K562 (cell line): ENCODE measurements at regions not wholly inside any gene's neighbourhood (a gene's known extent, or its start where the extent isn't known, plus 50 kb on each side); places are given as distances from the start of the nearest gene placed in this dataset.

ENCODE experiments used
- ATAC-seq: fragments of 200-7000 bp; cut with Tn5 transposase; 3 replicates; pipeline ENCODE4 v1.9.1; 2020; ENCODE audit warnings: moderate library complexity
- BruUV-seq: library from RNA; stranded (reverse); fragments of 400-500 nt; replicated peaks from 2 replicates; lab custom pipeline; 2021; lab: Mats Ljungman, UMichigan
- CTCF ChIA-PET: fragments of 300-600 bp; formaldehyde crosslinking; extraction: SDS; loops from one replicate; lab custom pipeline; 2021; ENCODE audit warnings: low intra/inter-chr PET ratio; lab: Yijun Ruan, JAX
- POLR2A ChIA-PET: fragments of 300-600, 350-650 bp; sonication (Branson Sonifier 250); formaldehyde crosslinking; extraction: SDS; loops from one replicate; lab custom pipeline; 2021; ENCODE audit warnings: antibody characterized with exemption, inconsistent platforms; lab: Yijun Ruan, JAX
- DNase-seq, 4 experiments: peaks; one replicate each; pipeline versions ENCODE4 v3.0.0 to v3.0.0-alpha.2; 2011 to 2018; ENCODE audit warnings: low spot score in 3 of 4, mixed read lengths in 3 of 4; ENCODE audit errors: extremely low read depth in 1 of 4
- FAIRE-seq: peaks from 2 replicates; lab custom pipeline; 2011; peaks lifted over from hg19 to GRCh38; lab: Jason Lieb, UNC
- H2AFZ ChIP-seq: 2 replicates; pipeline ENCODE4 v1.6.0; 2011; ENCODE audit warnings: low read depth, low read length, control low read depth, inconsistent platforms
- H3K27ac ChIP-seq: fragments of 200-600 bp; 3 replicates; pipeline ENCODE4 v1.8.0; 2011; ENCODE audit warnings: low read depth, mild to moderate bottlenecking, control low read depth, inconsistent platforms, low read length, moderate library complexity, mixed read lengths; ENCODE audit errors: extremely low read depth
- H3K27me3 ChIP-seq, 2 experiments: fragments of 300-600 bp in 1 of 2; 2 replicates in 1 of 2; 3 replicates in 1 of 2; pipeline versions ENCODE4 v1.6.0 to v1.8.0; 2011; ENCODE audit warnings: inconsistent platforms in 2 of 2, low read length in 2 of 2, mild to moderate bottlenecking in 1 of 2, mixed read lengths in 1 of 2, moderate library complexity in 1 of 2; ENCODE audit not compliant: control insufficient read depth in 2 of 2, insufficient read depth in 2 of 2
- H3K36me3 ChIP-seq: fragments of 300-600 bp; 3 replicates; pipeline ENCODE4 v1.8.0; 2011; ENCODE audit warnings: mild to moderate bottlenecking, low read length, inconsistent platforms; ENCODE audit not compliant: control insufficient read depth, insufficient read depth
- H3K4me1 ChIP-seq, 2 experiments: fragments of 200-600 bp in 1 of 2; replicated peaks in 1 of 2; 2 replicates in 1 of 2; 3 replicates in 1 of 2; pipeline versions ENCODE4 v1.5.1 to v1.8.0; 2011; ENCODE audit warnings: inconsistent platforms in 2 of 2, low read length in 2 of 2, mild to moderate bottlenecking in 1 of 2, mixed read lengths in 1 of 2, moderate library complexity in 1 of 2; ENCODE audit not compliant: control insufficient read depth in 2 of 2, insufficient read depth in 2 of 2
- H3K4me2 ChIP-seq: 2 replicates; pipeline ENCODE4 v1.6.1; 2011; ENCODE audit warnings: low read length, control low read depth, inconsistent platforms, mixed read lengths; ENCODE audit not compliant: insufficient read depth
- H3K4me3 ChIP-seq: fragments of 200-600 bp; sonication (generic), shearing (Covaris generic); 2 replicates; pipeline ENCODE4 v1.5.1; 2016; ENCODE audit warnings: control low read depth, inconsistent platforms
- H3K79me2 ChIP-seq: fragments of 200-600 bp; 3 replicates; pipeline ENCODE4 v1.8.0; 2011; ENCODE audit warnings: low read length, inconsistent platforms; ENCODE audit not compliant: control insufficient read depth, insufficient read depth
- H3K9ac ChIP-seq, 2 experiments: 2 replicates each; pipeline versions ENCODE4 v1.6.0 to v1.6.1; 2011; ENCODE audit warnings: low read depth in 2 of 2, low read length in 2 of 2, control low read depth in 1 of 2, inconsistent platforms in 1 of 2, mild to moderate bottlenecking in 1 of 2, mixed read lengths in 1 of 2; ENCODE audit not compliant: insufficient read depth in 1 of 2
- H3K9me1 ChIP-seq: one replicate; pipeline ENCODE4 v1.6.0; 2011; ENCODE audit warnings: inconsistent platforms, mild to moderate bottlenecking, low read length, moderate library complexity; ENCODE audit not compliant: control insufficient read depth, insufficient read depth
- H3K9me3 ChIP-seq: replicated peaks from 2 replicates; pipeline ENCODE4 v1.5.1; 2011; ENCODE audit warnings: low read depth, low read length, inconsistent platforms; ENCODE audit not compliant: control insufficient read depth, insufficient read depth
- H4K20me1 ChIP-seq: replicated peaks from 2 replicates; pipeline ENCODE4 v1.6.1; 2011; ENCODE audit warnings: low read length, inconsistent platforms, mixed read lengths; ENCODE audit not compliant: control insufficient read depth, insufficient read depth
- BDP1 ChIP-seq: IDR thresholded peaks from 3 replicates; pipeline ENCODE4 v1.6.1; 2011; ENCODE audit not compliant: insufficient read length, insufficient read depth
- FOXP1 ChIP-seq: sonication (generic); formaldehyde crosslinking; IDR thresholded peaks from 2 replicates; pipeline ENCODE4 v1.8.0; 2022; ENCODE audit warnings: mild to moderate bottlenecking, missing genetic modification reagents
- HDGF ChIP-seq: fragments of 450-650 bp; IDR thresholded peaks from 2 replicates; pipeline ENCODE4 v1.6.1; 2016
- MYBL2 ChIP-seq, 2 experiments: fragments of 450-650 bp in 1 of 2; sonication (generic) in 1 of 2; formaldehyde crosslinking in 1 of 2; IDR thresholded peaks; 2 replicates each; pipeline versions ENCODE4 v1.6.1 to v1.8.1; 2017 to 2022; ENCODE audit warnings: borderline replicate concordance in 1 of 2, inconsistent platforms in 1 of 2, low read depth in 1 of 2, mild to moderate bottlenecking in 1 of 2, missing genetic modification reagents in 1 of 2, moderate library complexity in 1 of 2
- PRPF4 ChIP-seq: fragments of 200-400 bp; formaldehyde crosslinking; IDR thresholded peaks from one replicate; pipeline ENCODE4 v1.6.1; 2017; ENCODE audit warnings: low read length, low read depth, mild to moderate bottlenecking; ENCODE audit not compliant: insufficient read depth, poor library complexity, severe bottlenecking
- TCFL5 ChIP-seq: fragments of 250-450 bp; sonication (Bioruptor Pico); conservative IDR thresholded peaks from 2 replicates; pipeline ENCODE4 v1.6.1; 2021; ENCODE audit warnings: mild to moderate bottlenecking, moderate library complexity, matching md5 sums
- ZNF212 ChIP-seq: fragments of 450-650 bp; formaldehyde crosslinking; IDR thresholded peaks from 2 replicates; pipeline ENCODE4 v1.4.0; 2020; ENCODE audit warnings: mild to moderate bottlenecking
- ZNF507 ChIP-seq: conservative IDR thresholded peaks from 2 replicates; pipeline ENCODE4 v1.6.1; 2017; ENCODE audit warnings: missing genetic modification characterization, missing compliant biosample characterization
- ZNF57 ChIP-seq: fragments of 450-650 bp; formaldehyde crosslinking; IDR thresholded peaks from 2 replicates; pipeline ENCODE4 v1.4.0; 2020; ENCODE audit warnings: mild to moderate bottlenecking, moderate library complexity
- ZNF77 ChIP-seq: fragments of 250-450 bp; sonication (Bioruptor Pico); IDR thresholded peaks from 2 replicates; pipeline ENCODE4 v1.5.0; 2020
- WGBS: fragments of 100-300 bp; shearing (Covaris generic); methylation state at CpG from one replicate; pipeline ENCODE4 v1.1.6; 2016; ENCODE audit warnings: low coverage, mixed read lengths; ENCODE audit not compliant: insufficient coverage; ENCODE audit errors: missing lambda C conversion rate; 5-methylcytosine and 5-hydroxymethylcytosine counted together
- in situ Hi-C: fragments of 300-500 bp; cut with MboI; formaldehyde crosslinking; loops from 4 replicates; pipeline ENCODE4 v1.15.0; 2018; ENCODE audit warnings: inconsistent platforms, mixed read lengths
- intact Hi-C: fragments of 100-400 bp; cut with micrococcal nuclease; formaldehyde crosslinking; loops from 2 replicates; pipeline ENCODE4 v1.14.2; 2022
- TF ChIP-seq, protein P1 (sequence below), 2 experiments: IDR thresholded peaks; 2 replicates each; pipeline ENCODE4 v1.6.1; 2012; ENCODE audit warnings: improper control_type of control experiment in 2 of 2, low read depth in 2 of 2, low read length in 2 of 2, borderline replicate concordance in 1 of 2
- TF ChIP-seq, protein P2 (sequence below), 2 experiments: fragments of 450-650 bp in 1 of 2; IDR thresholded peaks; 2 replicates each; pipeline ENCODE4 v1.6.1; 2011 to 2017; ENCODE audit warnings: low read depth in 2 of 2, antibody characterized with exemption in 1 of 2, borderline replicate concordance in 1 of 2, low read length in 1 of 2, mild to moderate bottlenecking in 1 of 2, mixed read lengths in 1 of 2; ENCODE audit not compliant: control insufficient read depth in 1 of 2
- TF ChIP-seq, protein P3 (sequence below), 3 experiments: IDR thresholded peaks in 2 of 3; conservative IDR thresholded peaks in 1 of 3; 2 replicates each; pipeline ENCODE4 v1.5.1; 2011 to 2012; ENCODE audit warnings: low read length in 3 of 3, mild to moderate bottlenecking in 3 of 3, control low read depth in 2 of 3, improper control_type of control experiment in 1 of 3, inconsistent platforms in 1 of 3, low read depth in 1 of 3, mixed read lengths in 1 of 3, moderate library complexity in 1 of 3; ENCODE audit not compliant: insufficient read depth in 2 of 3
- TF ChIP-seq, protein P4 (sequence below): sonication (generic); formaldehyde crosslinking; IDR thresholded peaks from 2 replicates; pipeline ENCODE4 v1.8.0; 2022; ENCODE audit warnings: mild to moderate bottlenecking, low read depth, missing genetic modification reagents

DNA sequence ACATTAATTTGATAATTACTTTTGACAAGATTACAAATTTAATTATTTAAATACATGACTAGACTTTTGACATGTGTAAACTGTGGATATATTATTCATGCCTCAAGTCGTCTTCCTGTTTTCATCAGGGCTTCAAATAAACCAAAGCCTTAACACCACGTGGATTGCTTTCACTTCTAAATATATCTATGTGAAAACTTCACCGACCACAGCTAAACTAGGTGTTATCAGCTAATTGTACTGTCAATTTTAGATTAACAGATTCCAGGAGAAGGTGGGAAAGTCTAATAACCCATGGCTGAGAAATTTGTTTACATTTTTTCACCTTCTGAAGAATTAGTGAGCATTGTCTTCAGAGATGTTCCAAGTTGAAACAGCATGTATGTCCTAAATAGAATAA lies 494.7 kb upstream of the FAM98A start:
- Histone ChIP-seq H3K9ac (no peak overlapping the region), H3K4me3 (no peak overlapping the region), H3K36me3 (no peaks in the 10 kb centered on the region), H3K27me3 (no peaks in the 10 kb centered on the region), H4K20me1 (no peaks in the 10 kb centered on the region), H3K4me2 (no peak overlapping the region), H3K9me3 (no peaks in the 10 kb centered on the region), H3K9me1 (no peaks in the 10 kb centered on the region), H3K27ac (no peak overlapping the region), H3K79me2 (no peaks in the 10 kb centered on the region), H2AFZ (no peak overlapping the region), H3K4me1 (no peaks in the 10 kb centered on the region)
- no TSS peak for BruUV-seq
- ATAC-seq (no peak), DNase-seq (no peak), FAIRE-seq (no peak)
- CTCF ChIA-PET: no interaction called here
- intact Hi-C loops (loop anchor here (10.0 kb wide), 1 partner anchor 1321 kb away; no protein-coding TSS in a partner anchor), in situ Hi-C loops (no loop called here)
- 2% methylated on average over 3 of the region's 3 CpGs for WGBS
- POLR2A ChIA-PET: no interaction called here
- TF ChIP-seq BDP1 (no peak), MYBL2 (IDR thresholded peaks at IDR 0.05; ENCODE audit: low read depth) (no peak), MYBL2 (CRISPR knock-in tag; IDR thresholded peaks at IDR 0.05; ENCODE audit: borderline replicate concordance) (no peak), PRPF4 (no peak), FOXP1 (CRISPR knock-in tag) (no peak), TCFL5 (CRISPR knock-in tag) (no peak), ZNF507 (tag) (no peak), HDGF (no peak), ZNF212 (CRISPR knock-in tag) (no peak), ZNF57 (CRISPR knock-in tag) (no peak), ZNF77 (no peak)
- TF ChIP-seq, protein P1, sequence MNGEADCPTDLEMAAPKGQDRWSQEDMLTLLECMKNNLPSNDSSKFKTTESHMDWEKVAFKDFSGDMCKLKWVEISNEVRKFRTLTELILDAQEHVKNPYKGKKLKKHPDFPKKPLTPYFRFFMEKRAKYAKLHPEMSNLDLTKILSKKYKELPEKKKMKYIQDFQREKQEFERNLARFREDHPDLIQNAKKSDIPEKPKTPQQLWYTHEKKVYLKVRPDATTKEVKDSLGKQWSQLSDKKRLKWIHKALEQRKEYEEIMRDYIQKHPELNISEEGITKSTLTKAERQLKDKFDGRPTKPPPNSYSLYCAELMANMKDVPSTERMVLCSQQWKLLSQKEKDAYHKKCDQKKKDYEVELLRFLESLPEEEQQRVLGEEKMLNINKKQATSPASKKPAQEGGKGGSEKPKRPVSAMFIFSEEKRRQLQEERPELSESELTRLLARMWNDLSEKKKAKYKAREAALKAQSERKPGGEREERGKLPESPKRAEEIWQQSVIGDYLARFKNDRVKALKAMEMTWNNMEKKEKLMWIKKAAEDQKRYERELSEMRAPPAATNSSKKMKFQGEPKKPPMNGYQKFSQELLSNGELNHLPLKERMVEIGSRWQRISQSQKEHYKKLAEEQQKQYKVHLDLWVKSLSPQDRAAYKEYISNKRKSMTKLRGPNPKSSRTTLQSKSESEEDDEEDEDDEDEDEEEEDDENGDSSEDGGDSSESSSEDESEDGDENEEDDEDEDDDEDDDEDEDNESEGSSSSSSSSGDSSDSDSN (IDR thresholded peaks at IDR 0.05; ENCODE audit: borderline replicate concordance in 1 of 2, low read depth in 2 of 2, low read length in 2 of 2): no peak
- TF ChIP-seq, protein P2, sequence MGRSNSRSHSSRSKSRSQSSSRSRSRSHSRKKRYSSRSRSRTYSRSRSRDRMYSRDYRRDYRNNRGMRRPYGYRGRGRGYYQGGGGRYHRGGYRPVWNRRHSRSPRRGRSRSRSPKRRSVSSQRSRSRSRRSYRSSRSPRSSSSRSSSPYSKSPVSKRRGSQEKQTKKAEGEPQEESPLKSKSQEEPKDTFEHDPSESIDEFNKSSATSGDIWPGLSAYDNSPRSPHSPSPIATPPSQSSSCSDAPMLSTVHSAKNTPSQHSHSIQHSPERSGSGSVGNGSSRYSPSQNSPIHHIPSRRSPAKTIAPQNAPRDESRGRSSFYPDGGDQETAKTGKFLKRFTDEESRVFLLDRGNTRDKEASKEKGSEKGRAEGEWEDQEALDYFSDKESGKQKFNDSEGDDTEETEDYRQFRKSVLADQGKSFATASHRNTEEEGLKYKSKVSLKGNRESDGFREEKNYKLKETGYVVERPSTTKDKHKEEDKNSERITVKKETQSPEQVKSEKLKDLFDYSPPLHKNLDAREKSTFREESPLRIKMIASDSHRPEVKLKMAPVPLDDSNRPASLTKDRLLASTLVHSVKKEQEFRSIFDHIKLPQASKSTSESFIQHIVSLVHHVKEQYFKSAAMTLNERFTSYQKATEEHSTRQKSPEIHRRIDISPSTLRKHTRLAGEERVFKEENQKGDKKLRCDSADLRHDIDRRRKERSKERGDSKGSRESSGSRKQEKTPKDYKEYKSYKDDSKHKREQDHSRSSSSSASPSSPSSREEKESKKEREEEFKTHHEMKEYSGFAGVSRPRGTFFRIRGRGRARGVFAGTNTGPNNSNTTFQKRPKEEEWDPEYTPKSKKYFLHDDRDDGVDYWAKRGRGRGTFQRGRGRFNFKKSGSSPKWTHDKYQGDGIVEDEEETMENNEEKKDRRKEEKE (IDR thresholded peaks at IDR 0.05; ENCODE audit: borderline replicate concordance in 1 of 2, control insufficient read depth in 1 of 2, low read depth in 2 of 2, low read length in 1 of 2): no peak
- TF ChIP-seq, protein P3, sequence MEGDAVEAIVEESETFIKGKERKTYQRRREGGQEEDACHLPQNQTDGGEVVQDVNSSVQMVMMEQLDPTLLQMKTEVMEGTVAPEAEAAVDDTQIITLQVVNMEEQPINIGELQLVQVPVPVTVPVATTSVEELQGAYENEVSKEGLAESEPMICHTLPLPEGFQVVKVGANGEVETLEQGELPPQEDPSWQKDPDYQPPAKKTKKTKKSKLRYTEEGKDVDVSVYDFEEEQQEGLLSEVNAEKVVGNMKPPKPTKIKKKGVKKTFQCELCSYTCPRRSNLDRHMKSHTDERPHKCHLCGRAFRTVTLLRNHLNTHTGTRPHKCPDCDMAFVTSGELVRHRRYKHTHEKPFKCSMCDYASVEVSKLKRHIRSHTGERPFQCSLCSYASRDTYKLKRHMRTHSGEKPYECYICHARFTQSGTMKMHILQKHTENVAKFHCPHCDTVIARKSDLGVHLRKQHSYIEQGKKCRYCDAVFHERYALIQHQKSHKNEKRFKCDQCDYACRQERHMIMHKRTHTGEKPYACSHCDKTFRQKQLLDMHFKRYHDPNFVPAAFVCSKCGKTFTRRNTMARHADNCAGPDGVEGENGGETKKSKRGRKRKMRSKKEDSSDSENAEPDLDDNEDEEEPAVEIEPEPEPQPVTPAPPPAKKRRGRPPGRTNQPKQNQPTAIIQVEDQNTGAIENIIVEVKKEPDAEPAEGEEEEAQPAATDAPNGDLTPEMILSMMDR (IDR thresholded peaks at IDR 0.05 in 2 of 3, conservative IDR thresholded peaks at IDR 0.05 in 1 of 3; ENCODE audit: insufficient read depth in 2 of 3, low read depth in 1 of 3, low read length in 3 of 3): no peak
- TF ChIP-seq, protein P4, sequence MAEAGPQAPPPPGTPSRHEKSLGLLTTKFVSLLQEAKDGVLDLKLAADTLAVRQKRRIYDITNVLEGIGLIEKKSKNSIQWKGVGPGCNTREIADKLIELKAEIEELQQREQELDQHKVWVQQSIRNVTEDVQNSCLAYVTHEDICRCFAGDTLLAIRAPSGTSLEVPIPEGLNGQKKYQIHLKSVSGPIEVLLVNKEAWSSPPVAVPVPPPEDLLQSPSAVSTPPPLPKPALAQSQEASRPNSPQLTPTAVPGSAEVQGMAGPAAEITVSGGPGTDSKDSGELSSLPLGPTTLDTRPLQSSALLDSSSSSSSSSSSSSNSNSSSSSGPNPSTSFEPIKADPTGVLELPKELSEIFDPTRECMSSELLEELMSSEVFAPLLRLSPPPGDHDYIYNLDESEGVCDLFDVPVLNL (CRISPR knock-in tag): no peak
